ENCODE measurements at regions not wholly inside any gene's neighbourhood (a gene's known extent, or its start where the extent isn't known, plus 50 kb on each side); places are given as distances from the start of the nearest gene placed in this dataset.
"Not testable (repeated sequence)": the region's sequence is repeated elsewhere in the genome, so short reads cannot be mapped to it uniquely, and the experiment has no call there.

DNA sequence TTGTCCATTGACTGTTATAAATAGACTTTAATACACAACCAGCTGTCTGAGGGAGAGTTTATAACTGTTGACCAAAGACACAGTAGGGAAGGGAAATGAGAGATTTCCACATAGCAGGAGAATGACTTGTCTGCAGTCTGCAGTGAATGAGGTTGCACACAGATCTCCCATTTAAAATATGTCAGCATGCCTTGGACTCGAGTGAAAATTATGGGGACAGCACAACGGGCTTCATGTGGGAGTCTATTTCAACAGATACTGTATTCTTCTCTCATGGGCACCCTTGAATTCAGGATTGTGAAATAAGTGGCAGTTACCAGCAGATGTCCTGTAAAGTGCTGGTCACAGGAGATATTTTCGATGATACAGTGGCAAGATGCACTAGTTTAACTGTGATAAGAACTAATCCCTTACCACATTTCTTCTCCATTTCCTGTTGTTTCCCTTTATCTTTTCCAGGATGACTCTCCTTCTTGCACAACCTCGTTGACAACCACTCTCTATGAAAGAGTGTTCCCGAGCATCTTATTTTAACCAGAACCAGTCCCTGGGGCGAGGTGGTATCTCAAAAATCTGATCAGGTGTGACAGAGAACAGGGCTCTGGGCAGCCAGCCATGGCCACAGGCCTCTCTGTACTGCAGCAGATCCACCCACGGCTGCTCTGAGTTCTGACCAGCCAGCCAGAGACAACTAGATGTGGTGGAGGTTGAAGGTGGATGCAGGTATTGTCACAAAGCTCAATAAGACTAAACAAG, 51.5 kb upstream of the MAP3K1 start:
- DNase-seq (ENCODE audit: low read depth in 2 of 2): no peak

DNA sequence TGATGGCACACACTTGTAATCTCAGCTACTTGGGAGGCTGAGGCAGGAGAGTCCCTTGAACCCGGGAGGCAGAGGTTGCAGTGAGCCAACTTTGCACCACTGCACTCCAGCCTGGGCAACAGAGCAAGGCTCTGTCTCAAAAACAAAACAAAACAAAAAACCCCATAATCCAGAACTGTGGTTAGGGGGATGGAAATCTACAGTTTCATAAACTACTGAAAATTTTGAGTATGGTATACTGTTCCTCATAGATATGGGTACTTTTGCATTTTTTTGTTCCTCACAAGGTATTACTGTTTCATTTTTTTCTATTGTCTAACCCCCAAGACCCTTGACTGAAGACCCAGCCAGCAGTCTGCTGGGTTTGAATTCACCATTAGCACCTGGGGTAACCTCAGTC, 52.2 kb upstream of the MAP3K1 start:
- no peak for DNase-seq (ENCODE audit: low read depth in 2 of 2)

DNA sequence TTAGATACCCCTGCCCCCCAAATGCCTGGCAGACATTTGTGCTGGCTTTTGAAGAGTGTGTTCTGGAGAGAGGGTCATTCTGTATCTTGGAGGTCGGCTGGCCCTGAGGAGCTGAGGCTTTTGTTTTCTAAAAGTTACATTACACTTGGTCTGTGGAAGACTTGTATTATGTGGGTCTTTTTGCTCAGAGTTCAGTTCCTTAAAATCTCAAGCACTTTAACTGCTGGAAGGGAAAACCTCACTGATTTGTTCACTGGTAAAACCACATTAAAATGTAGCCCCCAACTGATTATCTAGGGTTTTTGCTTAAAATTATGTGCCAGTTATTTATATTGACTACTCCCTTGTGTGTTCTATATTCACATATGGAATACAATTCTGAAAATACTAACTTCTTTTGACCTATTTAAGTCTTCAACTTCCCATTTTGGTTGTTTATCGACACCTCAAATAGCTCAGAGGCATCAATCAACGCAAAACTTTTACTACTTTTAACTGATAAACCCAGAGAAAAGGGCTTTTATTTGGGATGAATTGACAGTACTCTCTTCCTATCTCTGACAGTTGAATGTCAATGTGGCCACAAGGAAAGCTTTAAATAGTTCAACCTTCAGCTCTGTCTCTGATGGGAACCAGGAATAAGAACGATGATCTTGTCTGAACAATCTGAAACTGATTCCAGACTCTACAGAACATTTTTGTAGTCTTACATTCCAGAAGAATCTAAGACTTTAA, 54.0 kb upstream of the MAP3K1 start:
- DNase-seq (ENCODE audit: low read depth in 2 of 2): no peak

DNA sequence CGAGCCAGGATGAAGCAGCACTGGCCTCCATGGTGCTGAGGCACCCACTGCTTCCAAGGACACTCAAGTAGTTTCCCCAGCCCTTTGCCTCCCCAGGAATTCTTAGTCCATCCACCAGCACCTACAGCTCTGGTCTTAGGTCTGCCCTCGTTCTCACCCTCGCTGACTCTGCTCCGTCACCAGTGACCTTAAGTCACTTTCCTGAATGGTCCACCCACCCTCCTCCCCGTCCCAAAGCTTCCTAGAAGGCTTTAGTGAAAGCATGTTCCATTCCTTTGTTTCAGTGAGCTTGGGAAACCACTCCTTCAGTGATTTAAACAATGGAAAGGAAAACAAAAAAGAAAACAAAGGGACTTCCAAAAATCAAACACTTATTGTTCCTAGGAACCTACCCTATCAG, 54.6 kb upstream of the MAP3K1 start:
- DNase-seq (ENCODE audit: low read depth in 2 of 2): no peak

DNA sequence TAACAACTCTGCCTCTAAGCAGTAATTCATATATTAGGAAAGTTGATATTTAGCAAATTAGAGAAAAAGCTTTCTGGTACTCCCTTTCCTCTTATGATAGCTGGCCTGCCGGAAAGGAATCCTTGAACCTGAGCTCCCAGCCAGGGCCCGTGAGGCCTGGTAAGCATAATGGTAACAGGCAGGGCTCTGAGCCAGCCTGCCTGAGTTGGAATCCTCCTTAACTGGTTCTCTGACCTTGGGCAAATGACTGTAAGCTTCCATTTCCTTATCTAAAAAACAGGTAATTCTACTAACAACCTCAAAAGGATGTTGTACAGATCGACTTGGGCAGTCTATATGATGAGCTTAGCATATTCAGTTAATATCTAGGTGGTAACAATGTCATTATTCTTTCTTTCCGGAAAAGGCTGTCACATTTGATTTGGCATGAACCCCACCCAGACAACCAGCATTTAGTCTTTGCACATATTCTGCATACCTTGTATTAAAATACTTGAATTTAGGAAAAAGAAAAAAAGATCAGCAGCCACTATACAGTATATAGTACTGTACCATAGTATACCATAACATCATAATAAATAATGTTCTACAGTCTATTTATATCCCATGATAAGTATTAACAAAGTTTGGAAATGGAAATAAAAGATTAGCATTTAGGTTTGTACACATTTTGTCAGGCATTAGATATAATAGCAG, 55.7 kb upstream of the MAP3K1 start:
- DNase-seq (ENCODE audit: low read depth in 2 of 2): no peak

DNA sequence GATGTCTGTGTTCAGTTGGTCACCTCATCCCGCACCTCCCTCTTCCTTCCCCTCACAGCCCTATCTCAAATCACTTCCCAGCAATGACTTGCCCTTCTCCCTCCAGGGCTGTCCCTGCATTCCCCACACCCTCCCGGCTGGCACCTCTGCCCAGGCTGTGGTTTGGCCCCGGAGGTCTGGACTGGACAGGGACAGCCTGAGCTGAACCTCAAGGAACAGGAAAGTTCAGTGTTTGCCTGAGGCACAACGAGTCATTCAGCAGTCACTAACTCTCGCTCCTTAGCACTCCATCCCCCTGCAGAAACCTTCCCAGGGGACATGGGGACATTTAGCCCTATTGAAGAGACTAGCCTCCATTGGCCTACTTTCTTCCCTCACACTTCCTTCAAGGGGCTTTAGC, 58.3 kb upstream of the MAP3K1 start:
- DNase-seq (ENCODE audit: low read depth in 2 of 2): no peak

DNA sequence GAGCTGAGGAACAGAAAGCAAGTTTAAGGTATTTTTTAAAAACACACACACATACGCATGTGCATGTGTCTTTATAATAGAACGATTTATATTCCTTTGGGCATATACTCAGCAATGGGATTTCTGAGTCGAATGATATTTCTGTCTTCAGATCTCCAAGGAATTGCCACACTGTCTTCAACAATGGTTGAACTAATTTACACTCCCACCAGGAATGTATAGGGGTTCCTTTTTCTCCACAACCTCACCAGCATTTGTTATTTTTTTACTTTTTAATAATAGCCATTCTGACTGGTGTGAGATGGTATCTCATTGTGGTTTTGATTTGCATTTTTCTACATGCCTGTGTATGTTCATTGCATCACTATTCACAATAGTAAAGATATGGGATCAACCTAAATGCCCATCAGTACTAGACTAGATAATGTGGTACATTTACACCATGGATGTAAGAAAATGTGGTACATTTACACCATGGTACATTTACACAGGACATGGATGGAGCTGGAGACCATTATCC, 60.3 kb upstream of the MAP3K1 start:
- DNase-seq (ENCODE audit: low read depth in 2 of 2): no peak

DNA sequence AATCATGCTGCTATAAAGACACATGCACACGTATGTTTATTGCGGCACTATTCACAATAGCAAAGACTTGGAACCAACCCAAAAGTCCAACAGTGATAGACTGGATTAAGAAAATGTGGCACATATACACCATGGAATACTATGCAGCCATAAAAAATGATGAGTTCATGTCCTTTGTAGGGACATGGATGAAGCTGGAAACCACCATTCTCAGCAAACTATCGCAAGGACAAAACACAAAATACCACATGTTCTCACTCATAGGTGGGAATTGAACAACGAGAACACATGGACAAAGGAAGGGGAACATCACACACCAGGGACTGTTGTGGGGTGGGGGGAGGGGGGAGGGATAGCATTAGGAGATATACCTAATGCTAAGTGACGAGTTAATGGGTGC, 61.8 kb upstream of the MAP3K1 start:
- DNase-seq (ENCODE audit: low read depth in 2 of 2): not testable (repeated sequence)

DNA sequence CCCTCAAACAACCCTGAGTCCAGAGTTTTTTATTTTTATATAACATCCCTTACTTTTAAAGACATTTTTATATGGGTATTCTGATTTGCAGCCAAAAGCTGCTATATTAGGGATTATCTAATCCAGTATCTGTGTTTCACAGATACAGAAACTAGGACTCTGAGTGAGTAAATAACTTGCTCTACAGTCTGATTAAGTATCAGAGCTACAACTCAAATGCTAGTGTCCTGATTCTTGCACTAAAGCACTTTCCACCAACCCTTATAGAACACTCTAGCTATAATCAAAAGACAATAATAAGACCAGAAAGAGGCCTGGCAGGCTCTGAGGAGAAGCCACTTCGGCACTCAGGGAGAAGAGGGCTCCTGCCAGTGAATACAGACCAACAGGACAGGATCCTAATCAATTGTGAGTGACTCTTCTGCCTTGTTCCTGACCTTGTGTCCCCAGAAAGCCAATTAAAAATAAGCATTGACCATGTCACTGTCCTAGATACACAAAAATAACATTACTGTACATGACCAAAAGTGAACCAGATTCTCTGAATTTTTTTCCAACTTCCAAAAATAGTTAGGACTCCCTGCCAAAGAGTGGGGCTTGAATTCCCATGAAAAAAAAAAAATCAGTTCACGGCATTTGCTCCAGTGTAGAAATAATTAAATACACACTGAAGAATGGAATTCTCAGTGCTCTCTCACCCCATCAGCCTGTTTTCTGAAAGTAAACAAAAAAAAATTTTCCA, 63.6 kb upstream of the MAP3K1 start:
- DNase-seq (ENCODE audit: low read depth in 2 of 2): no peak

DNA sequence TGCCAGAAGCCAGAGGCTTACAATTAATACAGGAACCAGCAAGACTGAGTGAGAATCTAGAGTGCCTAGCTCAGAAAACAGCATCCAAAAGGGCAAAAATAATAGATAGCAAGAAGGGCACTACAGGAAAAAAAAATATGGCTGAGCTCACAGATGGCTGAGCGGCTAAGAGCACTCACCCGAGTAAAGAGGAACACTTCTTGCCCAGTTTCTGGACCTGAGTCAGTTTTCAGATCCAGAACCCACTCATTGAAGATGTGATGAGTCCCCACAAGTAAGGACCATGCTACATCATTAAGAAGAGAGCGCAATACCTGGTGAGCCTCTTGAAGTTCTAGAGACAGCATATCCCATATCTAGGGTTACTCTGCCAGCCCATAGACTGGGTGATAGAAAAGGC, 65.5 kb upstream of the MAP3K1 start:
- no peak for DNase-seq (ENCODE audit: low read depth in 2 of 2)

DNA sequence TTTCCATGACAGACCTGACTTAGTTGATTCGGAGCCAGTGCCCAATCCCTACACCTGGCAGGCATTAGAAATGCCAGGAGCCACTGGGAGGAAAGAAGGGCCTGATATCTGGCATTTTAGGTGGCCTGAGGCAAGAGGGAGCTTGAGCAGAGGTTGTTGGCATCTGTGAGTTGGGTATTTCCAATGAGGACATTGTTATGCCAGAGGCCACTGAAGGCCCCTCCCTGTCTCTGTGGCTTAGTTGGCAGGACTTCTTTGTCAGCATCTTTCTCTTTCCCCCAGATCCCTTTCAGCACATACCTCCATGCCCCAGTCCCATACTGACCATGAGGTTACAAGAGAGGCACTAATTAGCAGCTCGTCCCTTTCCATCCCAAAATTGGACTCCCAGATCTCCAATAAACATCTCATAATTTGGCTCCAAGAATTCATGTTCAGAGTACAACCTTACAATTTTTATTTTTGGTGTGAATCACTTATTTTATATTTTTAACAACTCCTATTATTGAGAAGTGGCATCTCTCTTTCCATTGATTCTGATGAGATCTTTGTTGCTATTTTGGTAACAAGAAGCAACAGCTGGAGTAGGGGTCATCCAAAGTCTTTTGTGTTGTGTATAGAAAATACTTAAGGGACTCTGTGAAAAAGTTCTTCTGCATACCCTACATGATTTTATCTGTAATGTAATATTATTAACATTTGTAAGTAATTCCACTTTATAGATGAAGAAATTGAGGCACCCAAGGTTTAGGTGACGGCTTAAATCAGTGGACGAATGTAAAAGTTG, 68.6 kb upstream of the MAP3K1 start:
- no peak for DNase-seq (ENCODE audit: low read depth in 2 of 2)

DNA sequence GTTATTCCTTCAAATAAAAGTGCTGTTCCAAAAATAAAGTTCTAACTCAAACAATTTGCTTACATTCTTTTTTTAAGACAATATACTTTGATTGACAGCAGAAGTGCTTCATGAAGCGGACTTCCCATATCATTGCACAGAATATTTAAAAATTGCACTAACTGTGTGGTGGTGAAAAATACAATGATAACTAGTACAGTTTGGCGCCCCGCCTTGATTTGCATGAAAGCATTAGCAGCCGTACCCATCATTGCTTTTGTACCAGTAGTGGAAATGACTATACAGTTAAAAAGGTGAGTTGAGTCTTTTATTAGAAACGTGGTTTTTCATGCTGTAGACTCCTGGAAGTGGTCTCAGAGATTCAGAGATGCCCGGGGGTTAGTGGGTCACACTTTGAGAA, 69.5 kb upstream of the MAP3K1 start:
- no peak for DNase-seq (ENCODE audit: low read depth in 2 of 2)

DNA sequence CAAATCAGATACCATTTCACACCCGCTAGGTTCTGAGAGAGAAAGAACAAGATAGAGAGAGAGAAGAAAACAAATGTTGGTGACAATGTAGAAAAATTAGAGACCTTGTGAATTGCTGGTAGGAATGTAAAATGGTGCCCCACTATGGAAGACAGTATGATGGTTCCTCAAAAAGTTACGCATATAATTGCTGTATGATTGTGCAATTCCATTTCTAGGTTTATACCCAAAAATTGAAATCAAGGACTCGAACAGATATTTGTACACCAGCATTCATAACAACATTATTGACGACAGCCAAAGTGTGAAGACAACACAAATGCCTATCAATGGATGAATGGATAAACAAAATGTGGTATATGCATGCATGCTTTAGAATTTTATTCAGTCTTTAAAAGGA, 74.5 kb upstream of the MAP3K1 start:
- DNase-seq (ENCODE audit: low read depth in 2 of 2): no peak

DNA sequence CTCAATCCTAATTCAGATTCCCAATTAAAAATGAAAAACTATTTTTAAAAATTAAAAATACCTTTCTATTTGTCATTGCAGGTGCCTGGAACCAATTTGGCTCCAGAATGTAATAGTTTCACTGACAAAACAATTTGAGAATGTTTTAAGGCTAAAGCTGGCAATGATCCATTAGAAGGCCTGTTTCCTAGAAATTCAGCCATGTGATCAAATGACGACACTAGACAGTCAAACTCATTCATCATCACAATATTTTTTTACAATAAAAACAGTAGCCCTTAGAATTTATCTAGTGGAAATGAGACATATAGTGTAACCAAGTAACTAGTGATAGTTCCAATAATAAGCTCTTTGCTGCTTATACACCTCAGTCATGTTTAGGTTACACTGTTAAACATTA, 75.4 kb upstream of the MAP3K1 start:
- no peak for DNase-seq (ENCODE audit: low read depth in 2 of 2)

DNA sequence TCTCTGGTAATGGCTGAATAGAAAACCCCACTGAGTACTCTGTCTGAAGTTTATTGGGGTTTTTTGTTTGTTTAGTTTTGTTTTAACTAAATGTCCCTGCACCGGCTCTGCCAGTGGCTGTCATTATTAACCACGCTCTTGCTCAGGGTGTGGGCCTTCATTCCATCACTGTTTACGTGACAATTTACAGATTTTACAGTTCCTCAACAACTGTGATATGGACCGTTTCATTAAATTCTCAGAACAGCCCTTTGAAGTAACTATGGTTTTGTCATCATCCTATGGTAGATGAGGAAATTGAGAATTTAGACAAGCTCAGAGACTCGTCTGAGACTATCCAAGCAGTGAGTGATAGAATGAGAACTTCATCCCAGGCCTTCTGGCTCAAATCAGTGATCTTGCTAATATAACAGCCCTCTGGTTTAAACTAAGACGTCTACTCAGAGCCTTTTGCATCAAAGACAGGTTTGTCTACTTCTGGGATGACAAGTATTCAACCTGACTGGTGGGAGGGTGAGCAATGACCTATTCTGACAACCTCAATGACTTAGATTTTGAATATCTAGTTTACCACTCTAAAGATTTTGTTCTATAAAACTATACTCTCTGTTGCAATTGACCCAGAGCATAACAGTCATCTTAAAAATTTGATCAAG, 77.3 kb upstream of the MAP3K1 start:
- DNase-seq (ENCODE audit: low read depth in 2 of 2): no peak

DNA sequence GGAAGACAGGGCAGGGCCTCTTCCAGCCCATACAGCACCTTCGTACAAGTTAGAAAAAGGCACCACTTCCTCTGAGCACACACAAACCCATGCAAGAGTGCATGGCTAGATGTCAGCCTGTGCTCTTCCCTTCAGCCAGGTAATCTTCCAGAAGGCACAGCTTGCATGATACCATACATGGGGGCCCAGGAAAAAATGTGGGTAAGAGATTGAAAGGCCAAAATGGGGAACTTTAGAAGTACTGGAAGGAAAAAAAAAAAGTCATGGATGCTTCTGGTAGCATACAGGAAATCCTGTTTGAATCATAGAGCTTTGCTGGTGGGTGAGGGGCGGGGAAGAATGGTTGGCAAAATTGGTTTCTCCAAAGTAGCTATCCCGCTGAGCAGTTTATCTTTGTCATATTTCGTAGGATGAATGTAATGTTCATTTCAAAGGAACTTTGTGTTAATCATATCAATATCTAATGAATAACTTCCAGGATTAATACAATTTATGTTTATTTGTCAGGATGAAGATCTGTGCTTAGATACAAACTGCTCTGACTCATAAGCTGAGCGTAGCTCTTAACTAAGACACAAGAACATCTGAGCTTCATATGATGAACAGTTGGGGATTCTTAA, 78.2 kb upstream of the MAP3K1 start:
- no peak for DNase-seq (ENCODE audit: low read depth in 2 of 2)

DNA sequence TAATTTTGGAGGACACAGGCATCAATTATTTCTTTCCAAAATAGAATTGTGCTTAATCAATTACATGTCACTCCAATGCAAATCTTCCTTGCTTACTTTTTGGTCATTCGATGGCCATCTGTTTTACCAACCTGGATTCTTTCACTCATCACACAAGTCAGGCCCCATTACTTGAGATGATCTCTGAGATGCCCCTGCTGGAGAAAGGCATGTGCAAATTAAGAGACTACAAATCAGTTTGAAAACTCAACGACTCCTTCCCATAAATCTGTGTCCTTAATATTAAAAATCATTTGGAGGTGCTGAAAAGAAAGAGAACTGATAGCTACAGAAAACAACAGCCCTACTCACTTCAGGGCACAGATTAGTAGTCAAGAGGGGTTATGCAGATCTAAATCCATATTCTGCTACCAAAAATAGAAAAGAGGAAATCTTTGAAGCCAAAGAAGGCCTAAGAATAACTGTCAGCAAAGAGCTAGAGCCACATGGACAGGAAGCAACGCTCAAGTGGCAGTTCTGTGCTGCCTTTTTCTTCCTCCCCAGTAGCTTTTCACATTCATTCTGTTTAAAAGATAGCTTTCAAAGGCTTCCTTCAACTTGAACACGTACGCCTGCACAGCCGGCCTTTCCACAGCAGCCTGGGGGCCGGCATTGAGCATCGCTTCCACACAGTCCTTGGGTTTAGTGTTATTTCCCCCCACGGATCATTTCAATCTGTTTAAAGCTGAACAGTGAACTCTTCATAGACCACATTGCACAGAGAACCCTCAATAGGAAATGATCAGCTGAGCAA, 79.3 kb upstream of the MAP3K1 start:
- DNase-seq (ENCODE audit: low read depth in 2 of 2): no peak

DNA sequence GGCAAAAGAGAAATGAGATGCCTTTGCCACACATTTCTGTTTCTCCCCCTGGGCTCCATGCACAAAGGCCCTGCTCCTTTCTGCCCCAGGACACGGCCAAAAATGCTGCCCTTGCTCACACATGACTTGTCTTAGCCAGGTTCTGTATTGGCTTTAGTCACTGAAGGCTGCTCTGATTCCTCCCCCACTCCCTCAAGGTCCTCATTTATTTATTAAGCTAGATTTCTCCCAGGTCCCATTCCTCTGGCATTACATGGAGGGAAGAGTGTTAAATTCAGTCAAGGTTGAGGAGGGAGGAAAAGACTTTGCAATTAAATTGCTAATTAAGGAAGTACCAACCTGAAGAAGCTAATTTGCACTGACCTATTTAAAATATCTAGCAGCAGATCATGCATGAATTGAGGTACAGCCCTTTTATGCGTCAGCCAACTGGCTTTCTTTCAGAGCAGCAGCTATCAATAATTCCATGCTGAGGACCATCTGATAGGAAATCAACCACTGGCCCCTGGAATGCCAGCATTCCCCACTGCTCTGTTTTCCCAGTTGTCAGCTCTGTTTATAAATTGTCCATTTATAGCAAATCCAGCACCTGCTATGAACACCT, 81.2 kb upstream of the MAP3K1 start:
- no peak for DNase-seq (ENCODE audit: low read depth in 2 of 2)

DNA sequence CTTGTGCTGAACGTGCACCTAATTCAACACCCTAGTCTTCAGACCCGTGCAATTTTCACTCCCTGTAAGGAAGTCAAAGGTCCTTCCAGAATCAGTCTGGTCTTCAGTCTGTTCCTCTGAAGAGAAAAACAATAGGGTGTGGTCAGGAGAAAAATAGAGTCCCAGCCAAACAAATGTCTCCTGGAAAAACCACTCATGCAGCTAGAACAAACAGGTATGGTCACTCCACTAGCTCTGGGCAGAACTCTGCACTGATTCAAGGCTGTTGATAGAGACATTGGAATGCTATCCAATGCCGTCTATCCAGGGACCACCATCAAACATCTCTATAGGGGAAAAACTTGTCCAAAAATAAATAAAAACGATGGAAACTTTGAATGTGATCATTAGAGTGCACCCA, 81.8 kb upstream of the MAP3K1 start:
- DNase-seq (ENCODE audit: low read depth in 2 of 2): no peak
